HEK293 (cell line): ENCODE measurements at regions not wholly inside any gene's neighbourhood (a gene's known extent, or its start where the extent isn't known, plus 50 kb on each side); places are given as distances from the start of the nearest gene placed in this dataset.

ENCODE experiments used
- CTCF ChIA-PET: fragments of 350-600 bp; formaldehyde crosslinking; extraction: SDS; loops from one replicate; lab custom pipeline; 2021; ENCODE audit warnings: antibody characterized with exemption; lab: Yijun Ruan, JAX
- POLR2A ChIA-PET: fragments of 300-600 bp; formaldehyde crosslinking; extraction: SDS; loops from one replicate; lab custom pipeline; 2020; ENCODE audit warnings: antibody characterized with exemption, inconsistent platforms; lab: Yijun Ruan, JAX
- H3K27ac ChIP-seq: fragments of 200-500 bp; sonication (Bioruptor generic); 2 replicates; pipeline ENCODE4 v1.5.1; 2014; ENCODE audit warnings: low read depth, low read length, control low read depth, inconsistent platforms; ENCODE audit errors: extremely low read depth
- H3K36me3 ChIP-seq, 2 experiments: fragments of 200-500 bp in 1 of 2; sonication (Bioruptor generic) in 1 of 2; 1 replicate in 1 of 2; 2 replicates in 1 of 2; pipeline ENCODE4 v1.5.1; 2014 to 2017; ENCODE audit warnings: inconsistent platforms in 2 of 2, low read length in 2 of 2; ENCODE audit not compliant: control insufficient read depth in 2 of 2, insufficient read depth in 1 of 2
- H3K4me1 ChIP-seq: fragments of 200-500 bp; sonication (Bioruptor generic); 2 replicates; pipeline ENCODE4 v1.5.1; 2014; ENCODE audit warnings: mild to moderate bottlenecking, low read length, inconsistent platforms; ENCODE audit not compliant: control insufficient read depth, insufficient read depth
- H3K4me3 ChIP-seq: 2 replicates; pipeline ENCODE4 v1.5.1; 2011; ENCODE audit warnings: low read depth, mild to moderate bottlenecking, control low read depth, low read length, moderate library complexity
- H3K9me3 ChIP-seq: fragments of 200-500 bp; sonication (Bioruptor generic); 2 replicates; pipeline ENCODE4 v1.5.1; 2014; ENCODE audit warnings: low read depth, low read length, inconsistent platforms; ENCODE audit not compliant: control insufficient read depth, insufficient read depth
- EGR2 ChIP-seq: fragments of 450-650 bp; formaldehyde crosslinking; IDR thresholded peaks from 2 replicates; pipeline ENCODE4 v1.5.1; 2016; ENCODE audit warnings: low read depth, missing biosample characterization, missing genetic modification characterization
- KLF17 ChIP-seq: fragments of 450-650 bp; formaldehyde crosslinking; IDR thresholded peaks from 2 replicates; pipeline ENCODE4 v1.5.1; 2016; ENCODE audit warnings: missing biosample characterization, missing genetic modification characterization
- KLF7 ChIP-seq: fragments of 450-650 bp; formaldehyde crosslinking; IDR thresholded peaks from 2 replicates; pipeline ENCODE4 v1.5.1; 2016; ENCODE audit warnings: missing biosample characterization, missing genetic modification characterization, borderline replicate concordance
- OSR2 ChIP-seq: fragments of 450-650 bp; formaldehyde crosslinking; IDR thresholded peaks from 2 replicates; pipeline ENCODE4 v1.5.1; 2016; ENCODE audit warnings: missing biosample characterization, missing genetic modification characterization
- PRDM6 ChIP-seq: fragments of 450-650 bp; formaldehyde crosslinking; IDR thresholded peaks from 2 replicates; pipeline ENCODE4 v1.5.1; 2017; ENCODE audit warnings: missing biosample characterization, missing genetic modification characterization
- ZBTB6 ChIP-seq: fragments of 450-650 bp; formaldehyde crosslinking; IDR thresholded peaks from 2 replicates; pipeline ENCODE4 v1.5.1; 2017; ENCODE audit warnings: missing biosample characterization, missing genetic modification characterization
- ZBTB8A ChIP-seq: fragments of 450-650 bp; formaldehyde crosslinking; IDR thresholded peaks from 2 replicates; pipeline ENCODE4 v1.5.1; 2016; ENCODE audit warnings: missing biosample characterization, missing genetic modification characterization
- ZNF16 ChIP-seq: fragments of 450-650 bp; formaldehyde crosslinking; IDR thresholded peaks from 2 replicates; pipeline ENCODE4 v1.5.1; 2016; ENCODE audit warnings: low read depth, missing biosample characterization, missing genetic modification characterization
- ZNF18 ChIP-seq: fragments of 450-650 bp; formaldehyde crosslinking; IDR thresholded peaks from 2 replicates; pipeline ENCODE4 v1.5.1; 2016; ENCODE audit warnings: missing biosample characterization, missing genetic modification characterization
- ZNF202 ChIP-seq: fragments of 450-650 bp; formaldehyde crosslinking; IDR thresholded peaks from 2 replicates; pipeline ENCODE4 v1.5.1; 2016; ENCODE audit warnings: missing biosample characterization, missing genetic modification characterization, borderline replicate concordance
- ZNF221 ChIP-seq: fragments of 450-650 bp; formaldehyde crosslinking; IDR thresholded peaks from 2 replicates; pipeline ENCODE4 v1.5.1; 2017; ENCODE audit warnings: missing biosample characterization, missing genetic modification characterization, borderline replicate concordance
- ZNF23 ChIP-seq: fragments of 450-650 bp; formaldehyde crosslinking; IDR thresholded peaks from 2 replicates; pipeline ENCODE4 v1.5.1; 2016; ENCODE audit warnings: missing biosample characterization, missing genetic modification characterization, borderline replicate concordance
- ZNF404 ChIP-seq: fragments of 450-650 bp; formaldehyde crosslinking; IDR thresholded peaks from 2 replicates; pipeline ENCODE4 v1.5.1; 2017; ENCODE audit warnings: missing biosample characterization, missing genetic modification characterization
- ZNF548 ChIP-seq: fragments of 450-650 bp; formaldehyde crosslinking; IDR thresholded peaks from 2 replicates; pipeline ENCODE4 v1.5.1; 2016; ENCODE audit warnings: missing biosample characterization, missing genetic modification characterization
- ZNF560 ChIP-seq: fragments of 450-650 bp; formaldehyde crosslinking; IDR thresholded peaks from 2 replicates; pipeline ENCODE4 v1.5.1; 2017; ENCODE audit warnings: missing biosample characterization, missing genetic modification characterization, borderline replicate concordance
- ZNF639 ChIP-seq: fragments of 450-650 bp; formaldehyde crosslinking; IDR thresholded peaks from 2 replicates; pipeline ENCODE4 v1.5.1; 2016; ENCODE audit warnings: missing biosample characterization, missing genetic modification characterization
- ZNF692 ChIP-seq: fragments of 450-650 bp; formaldehyde crosslinking; IDR thresholded peaks from 2 replicates; pipeline ENCODE4 v1.5.1; 2016; ENCODE audit warnings: missing biosample characterization, missing genetic modification characterization
- ZNF830 ChIP-seq: fragments of 450-650 bp; IDR thresholded peaks from 2 replicates; pipeline ENCODE4 v1.5.0; 2018; ENCODE audit warnings: missing biosample characterization, missing genetic modification characterization, low read depth, mild to moderate bottlenecking, moderate library complexity
- ZNF837 ChIP-seq: fragments of 450-650 bp; formaldehyde crosslinking; IDR thresholded peaks from 2 replicates; pipeline ENCODE4 v1.5.1; 2016; ENCODE audit warnings: missing biosample characterization, missing genetic modification characterization
- ZXDB ChIP-seq: fragments of 450-650 bp; formaldehyde crosslinking; IDR thresholded peaks from 2 replicates; pipeline ENCODE4 v1.5.1; 2016; ENCODE audit warnings: missing biosample characterization, missing genetic modification characterization
- TF ChIP-seq, protein P1 (sequence below): fragments of 450-650 bp; formaldehyde crosslinking; IDR thresholded peaks from 2 replicates; pipeline ENCODE4 v1.5.1; 2017; ENCODE audit warnings: missing biosample characterization, missing genetic modification characterization

DNA sequence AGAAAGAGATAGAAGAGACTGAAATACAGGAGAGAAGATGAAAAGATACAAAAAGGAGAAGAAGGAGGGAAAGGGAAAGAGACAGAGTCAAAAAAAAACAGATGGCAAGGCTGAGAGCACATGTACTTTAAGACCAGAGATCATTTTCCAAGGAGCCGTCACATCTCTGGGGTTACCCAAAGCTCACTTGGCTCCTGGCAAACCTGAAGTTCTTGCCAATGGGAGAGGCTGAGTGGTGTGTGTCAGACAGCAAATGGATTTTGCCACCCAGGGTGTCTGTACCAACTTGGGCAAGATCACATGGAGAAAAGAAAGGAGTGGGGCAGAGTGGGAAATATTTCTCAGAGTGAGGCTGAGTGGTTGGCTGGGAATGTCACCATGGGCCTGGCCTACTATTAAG is 219.3 kb upstream of the TNP1 start:
- TF ChIP-seq ZNF639 (no peak), KLF17 (no peak), ZNF18 (tag by site-specific recombination) (no peak), ZNF548 (tag by site-specific recombination) (no peak), ZNF837 (tag by site-specific recombination) (no peak)
- Histone ChIP-seq H3K27ac (no peak overlapping the region), H3K36me3 (no peaks in the 10 kb centered on the region), H3K4me1 (no peaks in the 10 kb centered on the region), H3K4me3 (no peak overlapping the region), H3K9me3 (no peaks in the 10 kb centered on the region)
- CTCF ChIA-PET: interaction anchor here (0.8 kb wide), 1 partner anchor 626 kb away, joined by 3 read pairs; no protein-coding TSS in a partner anchor
- POLR2A ChIA-PET: no interaction called here

DNA sequence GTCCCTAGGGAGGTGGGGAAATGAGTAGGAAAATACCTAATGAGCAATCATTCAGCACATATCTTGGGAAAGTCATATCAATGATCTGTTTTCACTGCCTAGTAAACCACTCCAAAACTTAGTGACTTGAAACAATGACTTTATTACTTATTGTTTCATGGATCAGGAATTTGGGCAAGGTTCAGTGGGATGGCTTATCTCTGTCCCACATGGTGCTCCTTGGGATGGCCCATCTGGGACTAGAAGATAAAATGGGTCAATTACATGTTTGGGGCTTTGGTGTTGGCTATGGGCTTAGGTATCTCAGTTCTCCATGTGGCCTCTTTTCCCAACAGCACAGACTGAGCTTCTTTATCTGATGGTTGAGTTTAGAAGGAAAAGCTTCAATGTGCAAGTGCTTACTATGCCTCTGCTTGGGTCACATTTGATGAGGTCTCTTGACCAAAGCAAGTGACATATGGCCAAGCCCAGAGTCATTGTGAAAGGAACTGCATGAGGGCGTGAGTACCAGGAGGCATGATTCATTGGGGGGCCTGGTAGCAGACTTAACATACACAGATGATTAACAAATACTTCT is 218.1 kb upstream of the TNP1 start:
- Histone ChIP-seq H3K36me3 (no peaks in the 10 kb centered on the region), H3K4me3 (no peak overlapping the region), H3K9me3 (no peaks in the 10 kb centered on the region), H3K4me1 (no peaks in the 10 kb centered on the region), H3K27ac (no peak overlapping the region)
- ChIA-PET POLR2A (no interaction called here), CTCF (interaction anchor here (0.9 kb wide), 1 partner anchor 88 kb away, joined by 3 read pairs; no protein-coding TSS in a partner anchor)
- no peak for TF ChIP-seq ZBTB8A (tag by site-specific recombination)
- no peak for TF ChIP-seq OSR2 (tag by site-specific recombination)
- TF ChIP-seq, protein P1, sequence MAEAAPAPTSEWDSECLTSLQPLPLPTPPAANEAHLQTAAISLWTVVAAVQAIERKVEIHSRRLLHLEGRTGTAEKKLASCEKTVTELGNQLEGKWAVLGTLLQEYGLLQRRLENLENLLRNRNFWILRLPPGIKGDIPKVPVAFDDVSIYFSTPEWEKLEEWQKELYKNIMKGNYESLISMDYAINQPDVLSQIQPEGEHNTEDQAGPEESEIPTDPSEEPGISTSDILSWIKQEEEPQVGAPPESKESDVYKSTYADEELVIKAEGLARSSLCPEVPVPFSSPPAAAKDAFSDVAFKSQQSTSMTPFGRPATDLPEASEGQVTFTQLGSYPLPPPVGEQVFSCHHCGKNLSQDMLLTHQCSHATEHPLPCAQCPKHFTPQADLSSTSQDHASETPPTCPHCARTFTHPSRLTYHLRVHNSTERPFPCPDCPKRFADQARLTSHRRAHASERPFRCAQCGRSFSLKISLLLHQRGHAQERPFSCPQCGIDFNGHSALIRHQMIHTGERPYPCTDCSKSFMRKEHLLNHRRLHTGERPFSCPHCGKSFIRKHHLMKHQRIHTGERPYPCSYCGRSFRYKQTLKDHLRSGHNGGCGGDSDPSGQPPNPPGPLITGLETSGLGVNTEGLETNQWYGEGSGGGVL (tag by site-specific recombination): no peak
- TF ChIP-seq ZBTB6: no peak
- no peak for TF ChIP-seq ZNF560 (tag by site-specific recombination)
- no peak for TF ChIP-seq ZNF404 (tag by site-specific recombination)
- TF ChIP-seq KLF7 (tag by site-specific recombination): no peak
- TF ChIP-seq ZNF692: no peak
- no peak for TF ChIP-seq ZNF830 (tag by site-specific recombination)
- no peak for TF ChIP-seq ZNF16 (tag by site-specific recombination)
- TF ChIP-seq ZNF23 (tag by site-specific recombination): no peak
- no peak for TF ChIP-seq EGR2 (tag by site-specific recombination)
- TF ChIP-seq ZXDB (tag by site-specific recombination): no peak
- TF ChIP-seq PRDM6 (tag by site-specific recombination): no peak
- TF ChIP-seq ZNF202 (tag by site-specific recombination): no peak
- TF ChIP-seq ZNF221: no peak
